ENCODE measurements at regions not wholly inside any gene's neighbourhood (a gene's known extent, or its start where the extent isn't known, plus 50 kb on each side); places are given as distances from the start of the nearest gene placed in this dataset.

DNA sequence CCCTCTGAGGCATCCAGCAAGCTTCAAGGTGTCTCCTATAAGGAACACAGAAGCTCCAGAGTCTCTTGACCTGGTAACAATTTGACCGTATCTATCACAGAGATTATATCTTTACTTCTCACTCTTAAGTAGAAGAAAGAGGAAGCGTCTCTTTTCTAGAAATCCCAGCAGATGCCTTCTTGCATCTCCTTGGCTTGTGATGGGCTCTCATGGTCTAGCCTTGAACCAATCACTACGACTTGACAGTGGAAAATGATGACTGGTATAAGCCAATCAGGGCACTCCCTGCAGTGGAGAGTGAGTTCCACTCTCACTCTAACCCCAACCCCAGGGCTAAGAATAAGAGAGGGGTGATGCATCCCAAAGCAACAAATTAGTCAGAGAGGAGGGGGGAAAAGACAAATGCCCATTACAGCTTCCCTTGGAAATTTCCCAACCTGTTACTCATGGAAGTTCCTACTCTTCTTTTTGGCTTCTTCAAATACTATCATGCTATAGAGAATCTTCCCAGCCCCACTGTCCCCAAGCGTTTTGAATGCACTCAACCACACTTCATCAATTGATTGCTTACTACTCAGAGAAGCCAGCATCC is 293.5 kb downstream of the MN1 start:
- peak; percentile 39 for DNase-seq (ENCODE audit: low read depth)
- Mint-ChIP-seq H3K27me3 (ENCODE audit: low read depth, unreplicated experiment) (peaks cover 5% of the 10 kb centered on the region), H3K27ac (ENCODE audit: unreplicated experiment) (no peak overlapping the region), H3K9me3 (ENCODE audit: unreplicated experiment) (peaks cover 3% of the 10 kb centered on the region), H3K4me3 (ENCODE audit: unreplicated experiment) (no peak overlapping the region), H3K36me3 (ENCODE audit: low read depth, unreplicated experiment) (peaks cover 2% of the 10 kb centered on the region), H3K4me1 (ENCODE audit: low read depth, unreplicated experiment) (peaks cover 4% of the 10 kb centered on the region)
- peaks cover 2% of the 10 kb centered on the region for H3K9me3 ChIP-seq (ENCODE audit: insufficient read depth, low read depth, low read length)
- H4K20me1 ChIP-seq (ENCODE audit: insufficient read depth, low read length) = no peaks in the 10 kb centered on the region
- H2AFZ ChIP-seq (ENCODE audit: low read depth, low read length) = no peak overlapping the region
- peaks cover 16% of the 10 kb centered on the region for H3K4me1 ChIP-seq (ENCODE audit: insufficient read depth, low read length)
- no peak for TF ChIP-seq EZH2 (IDR thresholded peaks at IDR 0.05; ENCODE audit: insufficient read depth, low read length)
- TF ChIP-seq, protein P1, sequence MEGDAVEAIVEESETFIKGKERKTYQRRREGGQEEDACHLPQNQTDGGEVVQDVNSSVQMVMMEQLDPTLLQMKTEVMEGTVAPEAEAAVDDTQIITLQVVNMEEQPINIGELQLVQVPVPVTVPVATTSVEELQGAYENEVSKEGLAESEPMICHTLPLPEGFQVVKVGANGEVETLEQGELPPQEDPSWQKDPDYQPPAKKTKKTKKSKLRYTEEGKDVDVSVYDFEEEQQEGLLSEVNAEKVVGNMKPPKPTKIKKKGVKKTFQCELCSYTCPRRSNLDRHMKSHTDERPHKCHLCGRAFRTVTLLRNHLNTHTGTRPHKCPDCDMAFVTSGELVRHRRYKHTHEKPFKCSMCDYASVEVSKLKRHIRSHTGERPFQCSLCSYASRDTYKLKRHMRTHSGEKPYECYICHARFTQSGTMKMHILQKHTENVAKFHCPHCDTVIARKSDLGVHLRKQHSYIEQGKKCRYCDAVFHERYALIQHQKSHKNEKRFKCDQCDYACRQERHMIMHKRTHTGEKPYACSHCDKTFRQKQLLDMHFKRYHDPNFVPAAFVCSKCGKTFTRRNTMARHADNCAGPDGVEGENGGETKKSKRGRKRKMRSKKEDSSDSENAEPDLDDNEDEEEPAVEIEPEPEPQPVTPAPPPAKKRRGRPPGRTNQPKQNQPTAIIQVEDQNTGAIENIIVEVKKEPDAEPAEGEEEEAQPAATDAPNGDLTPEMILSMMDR (IDR thresholded peaks at IDR 0.05; ENCODE audit: insufficient read depth, low read depth, low read length) = no peak
- no peak overlapping the region for H3K4me2 ChIP-seq (ENCODE audit: low read length)
- H3K9ac ChIP-seq (ENCODE audit: low read length) = no peak overlapping the region
- H3K27ac ChIP-seq (ENCODE audit: low read depth, low read length) = no peak overlapping the region
- no peaks in the 10 kb centered on the region for H3K79me2 ChIP-seq (ENCODE audit: insufficient read depth, low read length)
- no peaks in the 10 kb centered on the region for H3K27me3 ChIP-seq (ENCODE audit: insufficient read depth, low read length)
- no peak for FAIRE-seq
- no peaks in the 10 kb centered on the region for H3K36me3 ChIP-seq (ENCODE audit: insufficient read depth, low read length)
- no peak overlapping the region for H3K4me3 ChIP-seq (ENCODE audit: insufficient read depth, low read depth, low read length)

DNA sequence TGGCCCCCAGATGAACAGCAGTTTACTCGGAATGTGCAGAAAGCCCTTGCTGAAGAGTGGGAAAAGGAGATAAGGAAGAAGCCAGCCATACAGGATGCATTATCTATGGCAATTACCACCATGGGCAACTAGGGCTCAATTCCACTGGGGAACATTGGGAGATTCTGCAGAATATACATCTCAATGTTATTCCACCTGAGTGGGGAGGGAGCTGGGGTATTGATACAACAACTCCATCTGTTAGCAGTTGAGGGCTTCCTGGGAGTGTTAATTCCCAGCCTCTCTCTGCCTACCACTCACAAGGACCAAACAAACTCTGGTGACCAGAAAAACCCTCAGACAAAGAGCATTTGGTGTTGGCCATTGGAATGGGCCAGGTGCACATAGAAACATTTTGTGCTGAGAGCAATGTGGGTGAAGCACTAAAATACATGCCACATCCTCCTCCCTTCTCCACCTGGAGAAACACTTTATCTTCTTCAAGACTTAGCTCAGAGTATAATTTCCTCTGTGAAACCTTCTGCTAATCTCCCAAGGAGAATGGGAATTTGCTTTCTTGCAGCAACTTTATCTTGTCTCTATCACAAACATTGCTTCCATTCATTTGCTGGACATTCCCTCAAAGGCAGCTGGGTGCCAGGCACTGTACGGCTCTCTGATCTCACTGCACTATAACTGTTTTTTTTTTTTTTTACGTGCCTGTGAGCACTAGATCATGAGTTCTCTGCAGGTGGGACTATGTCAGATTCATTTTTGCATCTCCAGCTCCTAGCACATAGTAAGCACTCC is 292.2 kb downstream of the MN1 start:
- Histone ChIP-seq H3K9ac (ENCODE audit: low read length) (no peak overlapping the region), H3K27ac (ENCODE audit: low read depth, low read length) (no peak overlapping the region), H4K20me1 (ENCODE audit: insufficient read depth, low read length) (no peaks in the 10 kb centered on the region), H3K9me3 (ENCODE audit: insufficient read depth, low read depth, low read length) (no peaks in the 10 kb centered on the region), H3K4me1 (ENCODE audit: insufficient read depth, low read length) (peaks cover 16% of the 10 kb centered on the region), H3K27me3 (ENCODE audit: insufficient read depth, low read length) (no peaks in the 10 kb centered on the region), H3K79me2 (ENCODE audit: insufficient read depth, low read length) (no peaks in the 10 kb centered on the region), H3K4me3 (ENCODE audit: insufficient read depth, low read depth, low read length) (no peak overlapping the region), H2AFZ (ENCODE audit: low read depth, low read length) (no peak overlapping the region), H3K36me3 (ENCODE audit: insufficient read depth, low read length) (no peaks in the 10 kb centered on the region), H3K4me2 (ENCODE audit: low read length) (no peak overlapping the region)
- FAIRE-seq = no peak
- Mint-ChIP-seq H3K36me3 (ENCODE audit: low read depth, unreplicated experiment) (peaks cover 2% of the 10 kb centered on the region), H3K27ac (ENCODE audit: unreplicated experiment) (no peak overlapping the region), H3K4me1 (ENCODE audit: low read depth, unreplicated experiment) (peaks cover 4% of the 10 kb centered on the region), H3K4me3 (ENCODE audit: unreplicated experiment) (no peak overlapping the region), H3K27me3 (ENCODE audit: low read depth, unreplicated experiment) (peaks cover 5% of the 10 kb centered on the region), H3K9me3 (ENCODE audit: unreplicated experiment) (peaks cover 1% of the 10 kb centered on the region)
- TF ChIP-seq, protein P1 (IDR thresholded peaks at IDR 0.05; ENCODE audit: insufficient read depth, low read depth, low read length) = no peak
- TF ChIP-seq EZH2 (IDR thresholded peaks at IDR 0.05; ENCODE audit: insufficient read depth, low read length) = no peak
- no peak for DNase-seq (ENCODE audit: low read depth)

DNA sequence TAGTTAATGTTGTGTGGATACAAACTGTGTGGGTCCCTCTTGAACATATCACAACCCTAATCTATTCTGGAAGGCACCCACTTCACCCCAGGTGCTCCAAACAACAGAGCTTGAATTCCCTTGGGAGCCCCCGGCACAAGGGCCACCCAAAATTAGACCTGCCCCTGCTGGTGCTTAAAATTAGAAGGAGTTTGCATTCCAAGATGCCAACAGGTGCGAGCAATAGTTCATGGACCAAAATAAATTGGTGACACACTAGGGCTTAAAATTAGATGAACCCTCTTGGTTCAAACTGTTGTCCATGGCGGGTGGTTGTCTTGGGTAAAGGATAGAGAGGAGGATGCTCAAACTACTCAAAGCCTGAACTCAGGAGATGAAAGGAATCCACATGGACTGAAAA is 291.5 kb downstream of the MN1 start:
- H3K9ac ChIP-seq (ENCODE audit: low read length) = no peak overlapping the region
- Mint-ChIP-seq H3K27me3 (ENCODE audit: low read depth, unreplicated experiment) (peaks cover 5% of the 10 kb centered on the region), H3K9me3 (ENCODE audit: unreplicated experiment) (peaks cover 1% of the 10 kb centered on the region), H3K4me3 (ENCODE audit: unreplicated experiment) (no peak overlapping the region), H3K36me3 (ENCODE audit: low read depth, unreplicated experiment) (peaks cover 2% of the 10 kb centered on the region), H3K27ac (ENCODE audit: unreplicated experiment) (no peak overlapping the region), H3K4me1 (ENCODE audit: low read depth, unreplicated experiment) (peaks cover 4% of the 10 kb centered on the region)
- H3K36me3 ChIP-seq (ENCODE audit: insufficient read depth, low read length) = no peaks in the 10 kb centered on the region
- no peak overlapping the region for H3K27ac ChIP-seq (ENCODE audit: low read depth, low read length)
- no peak for DNase-seq (ENCODE audit: low read depth)
- no peak overlapping the region for H3K4me3 ChIP-seq (ENCODE audit: insufficient read depth, low read depth, low read length)
- H3K27me3 ChIP-seq (ENCODE audit: insufficient read depth, low read length) = no peaks in the 10 kb centered on the region
- no peaks in the 10 kb centered on the region for H4K20me1 ChIP-seq (ENCODE audit: insufficient read depth, low read length)
- peaks cover 16% of the 10 kb centered on the region for H3K4me1 ChIP-seq (ENCODE audit: insufficient read depth, low read length)
- H3K9me3 ChIP-seq (ENCODE audit: insufficient read depth, low read depth, low read length) = no peaks in the 10 kb centered on the region
- no peak overlapping the region for H2AFZ ChIP-seq (ENCODE audit: low read depth, low read length)
- no peak for FAIRE-seq
- no peak overlapping the region for H3K4me2 ChIP-seq (ENCODE audit: low read length)
- H3K79me2 ChIP-seq (ENCODE audit: insufficient read depth, low read length) = no peaks in the 10 kb centered on the region
- TF ChIP-seq, protein P1 (IDR thresholded peaks at IDR 0.05; ENCODE audit: insufficient read depth, low read depth, low read length) = no peak
- no peak for TF ChIP-seq EZH2 (IDR thresholded peaks at IDR 0.05; ENCODE audit: insufficient read depth, low read length)

Data from astrocyte (in vitro differentiated cells and primary cell).